ENCODE measurements at regions not wholly inside any gene's neighbourhood (a gene's known extent, or its start where the extent isn't known, plus 50 kb on each side); places are given as distances from the start of the nearest gene placed in this dataset.
A peak's percentile ranks its signal among the peaks of the same experiment; 100 is the strongest.
"Not testable (repeated sequence)": the region's sequence is repeated elsewhere in the genome, so short reads cannot be mapped to it uniquely, and the experiment has no call there.

- not testable (repeated sequence) for DNase-seq
Observed at GRCh38 chr3:185306286-185306685, 52.4 kb upstream of the EHHADH start.

- DNase-seq: no peak
Observed at GRCh38 chr3:185306847-185307246, 53.0 kb upstream of the EHHADH start.

GRCh38 chr3:185308126-185308754 is 54.4 kb upstream of the EHHADH start:
- peak; percentile 7 for DNase-seq

DNA sequence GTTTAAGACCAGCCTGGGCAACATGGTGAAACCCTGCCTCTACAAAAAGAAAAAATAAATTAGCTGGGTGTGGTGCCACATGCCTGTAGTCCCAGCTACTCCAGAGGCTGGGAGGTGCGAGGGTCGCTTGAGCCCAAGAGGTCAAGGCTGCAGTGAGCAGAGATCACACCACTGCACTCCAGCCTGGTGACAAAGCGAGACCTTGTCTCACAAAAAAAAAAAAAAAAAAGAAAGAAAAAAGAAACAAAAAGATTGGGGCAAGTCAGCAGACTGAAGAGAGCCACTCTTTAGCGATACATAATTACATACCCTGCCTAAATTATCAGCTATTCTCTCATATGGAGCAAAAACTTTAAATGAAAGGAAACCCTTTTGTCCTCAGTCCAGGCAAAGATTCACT is 53.6 kb upstream of the MAP3K13 start:
- no peak for DNase-seq

DNA sequence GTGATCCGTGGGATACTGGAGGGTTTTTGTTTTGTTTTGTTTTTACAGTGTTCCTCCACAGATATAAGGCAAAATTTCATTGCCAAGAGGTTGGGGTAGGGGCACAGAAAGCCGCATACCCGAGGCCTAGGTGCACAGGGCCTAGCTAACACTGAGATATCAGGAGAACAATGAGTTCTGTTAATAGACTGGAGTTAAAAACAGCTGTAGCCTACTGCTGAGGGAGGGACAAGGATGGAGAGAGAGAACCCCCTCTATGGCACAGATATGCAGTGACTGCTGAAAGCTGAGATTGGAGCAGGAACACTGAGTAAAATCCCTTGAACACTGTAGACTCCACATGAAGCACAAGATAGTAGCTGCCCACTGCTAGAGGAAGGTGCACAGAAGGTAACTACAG is 53.1 kb upstream of the MAP3K13 start:
- no peak for DNase-seq

GRCh38 chr3:185311991-185312390 is 50.9 kb upstream of the MAP3K13 start:
- DNase-seq: no peak
